Right cardiac atrium (tissue), 5 donors: ENCODE measurements at regions not wholly inside any gene's neighbourhood (a gene's known extent, or its start where the extent isn't known, plus 50 kb on each side); places are given as distances from the start of the nearest gene placed in this dataset.
"Not testable (repeated sequence)": the region's sequence is repeated elsewhere in the genome, so short reads cannot be mapped to it uniquely, and the experiment has no call there.

Experiments used
- ATAC-seq, 2 donors: fragments of 200-7000 bp; cut with Tn5 transposase; one replicate each; pipeline versions ENCODE4 v1.8.0 to v1.9.1; 2020; ENCODE audit warnings: moderate library complexity in 2 of 2, mild to moderate bottlenecking in 1 of 2
- DNase-seq, 3 donors: peaks; one replicate each; pipeline ENCODE4 v3.0.0-alpha.2; 2020
- H3K27ac ChIP-seq: one replicate; pipeline ENCODE4 v1.5.1; 2013; ENCODE audit warnings: mild to moderate bottlenecking, low read length, control low read depth, moderate library complexity
- H3K27me3 ChIP-seq: one replicate; pipeline ENCODE4 v1.6.1; 2013; ENCODE audit not compliant: control insufficient read depth, insufficient read depth
- H3K4me1 ChIP-seq: one replicate; pipeline ENCODE4 v1.6.1; 2013; ENCODE audit warnings: low read length; ENCODE audit not compliant: control insufficient read depth, insufficient read depth
- H3K4me3 ChIP-seq: one replicate; pipeline ENCODE4 v1.5.1; 2013; ENCODE audit warnings: low read length, control low read depth
- H3K9me3 ChIP-seq: one replicate; pipeline ENCODE4 v1.6.1; 2013; ENCODE audit warnings: low read length; ENCODE audit not compliant: control insufficient read depth
- WGBS: extraction: QIAGEN DNeasy Blood & Tissue Kit; methylation state at CpG from one replicate; pipeline ENCODE4 v1.1.7; 2013; 5-methylcytosine and 5-hydroxymethylcytosine counted together
- intact Hi-C, 4 donors: fragments of 100-400 bp; cut with DNase I; formaldehyde crosslinking; loops; one replicate each; pipeline versions ENCODE4 v1.11.0 to v1.14.0; 2022 to 2023
- donor health status: healthy with polysubstance abuse.
- donor health status: DM: no; HTN: yes; CAD: no.
- donor health status: DM: no; HTN: no; CAD: no.
- donor health status: DM: no; HTN: yes; CAD: no; lungs with severe emphysema.
- donor health status: DM: yes; HTN: yes; CAD: no.

GRCh38 chr12:125999628-126000027 is 934.4 kb downstream of the AACS start:
- intact Hi-C loops, result no loop called here
- WGBS, result 89% methylated on average over 7 of the region's 7 CpGs
- no peaks in the 10 kb centered on the region for H3K4me1 ChIP-seq
- H3K4me3 ChIP-seq, result no peak overlapping the region
- no peaks in the 10 kb centered on the region for H3K27me3 ChIP-seq
- DNase-seq (no peak), ATAC-seq (no peak)
- no peaks in the 10 kb centered on the region for H3K9me3 ChIP-seq
- H3K27ac ChIP-seq, result no peak overlapping the region

GRCh38 chr12:126019385-126019784 is 954.1 kb downstream of the AACS start:
- Histone ChIP-seq H3K4me3 (no peak overlapping the region), H3K27me3 (no peaks in the 10 kb centered on the region), H3K4me1 (no peaks in the 10 kb centered on the region), H3K27ac (no peak overlapping the region), H3K9me3 (peaks cover 4% of the 10 kb centered on the region)
- intact Hi-C loops, result no loop called here
- WGBS, result 74% methylated on average over 6 of the region's 6 CpGs
- DNase-seq (no peak), ATAC-seq (no peak)

- Histone ChIP-seq H3K9me3 (peaks cover 4% of the 10 kb centered on the region), H3K4me1 (no peaks in the 10 kb centered on the region), H3K27me3 (no peaks in the 10 kb centered on the region), H3K27ac (no peak overlapping the region), H3K4me3 (no peak overlapping the region)
- DNase-seq (no peak), ATAC-seq (no peak)
- 69% methylated on average over 2 of the region's 2 CpGs for WGBS
- intact Hi-C loops, result no loop called here
Measured at GRCh38 chr12:126021675-126022074, 956.4 kb downstream of the AACS start.

GRCh38 chr12:126027825-126028224 is 962.6 kb downstream of the AACS start:
- no peak for ATAC-seq
- no peak overlapping the region for H3K4me3 ChIP-seq
- intact Hi-C loops, result no loop called here
- no peaks in the 10 kb centered on the region for H3K27me3 ChIP-seq
- no peaks in the 10 kb centered on the region for H3K4me1 ChIP-seq
- no peak for DNase-seq
- H3K27ac ChIP-seq, result no peak overlapping the region
- 88% methylated on average over 2 of the region's 2 CpGs for WGBS
- no peaks in the 10 kb centered on the region for H3K9me3 ChIP-seq

- Histone ChIP-seq H3K27me3 (no peaks in the 10 kb centered on the region), H3K27ac (no peak overlapping the region), H3K9me3 (no peaks in the 10 kb centered on the region), H3K4me1 (no peaks in the 10 kb centered on the region), H3K4me3 (no peak overlapping the region)
- intact Hi-C loops, result no loop called here
- 75% methylated on average over 8 of the region's 8 CpGs for WGBS
- ATAC-seq, result no peak
- DNase-seq, result no peak
Measured at GRCh38 chr12:126030573-126030972, 965.3 kb downstream of the AACS start.

- intact Hi-C loops, result no loop called here
- H3K27ac ChIP-seq, result no peak overlapping the region
Measured at GRCh38 chr12:126033751-126034150, 968.5 kb downstream of the AACS start.

GRCh38 chr12:126036348-126036747 is 971.1 kb downstream of the AACS start:
- H3K4me1 ChIP-seq, result no peaks in the 10 kb centered on the region
- ATAC-seq (no peak), DNase-seq (no peak)
- H3K27me3 ChIP-seq, result no peaks in the 10 kb centered on the region
- H3K27ac ChIP-seq, result no peak overlapping the region
- H3K9me3 ChIP-seq, result no peaks in the 10 kb centered on the region
- H3K4me3 ChIP-seq, result no peak overlapping the region
- intact Hi-C loops, result no loop called here

More at GRCh38 chr12:126033751-126034150, 968.5 kb downstream of the AACS start:
- Histone ChIP-seq H3K27me3 (no peaks in the 10 kb centered on the region), H3K9me3 (no peaks in the 10 kb centered on the region), H3K4me3 (no peak overlapping the region), H3K4me1 (no peaks in the 10 kb centered on the region)
- WGBS, result 60% methylated on average over 3 of the region's 3 CpGs
- ATAC-seq (no peak), DNase-seq (no peak)

- H3K4me1 ChIP-seq, result no peaks in the 10 kb centered on the region
- H3K9me3 ChIP-seq, result no peaks in the 10 kb centered on the region
- intact Hi-C loops, result no loop called here
- H3K27me3 ChIP-seq, result no peaks in the 10 kb centered on the region
- H3K4me3 ChIP-seq, result no peak overlapping the region
- no peak for ATAC-seq
- no peak overlapping the region for H3K27ac ChIP-seq
- WGBS, result 50% methylated on average over 1 of the region's 1 CpG
- DNase-seq, result no peak
Measured at GRCh38 chr12:126038434-126038833, 973.2 kb downstream of the AACS start.

- DNase-seq (no peak), ATAC-seq (no peak)
- WGBS, result 74% methylated on average over 5 of the region's 5 CpGs
- Histone ChIP-seq H3K4me3 (no peak overlapping the region), H3K27ac (no peak overlapping the region), H3K4me1 (no peaks in the 10 kb centered on the region), H3K9me3 (no peaks in the 10 kb centered on the region), H3K27me3 (no peaks in the 10 kb centered on the region)
- intact Hi-C loops, result no loop called here
Measured at GRCh38 chr12:126040307-126040706, 975.1 kb downstream of the AACS start.

- H3K4me1 ChIP-seq, result no peaks in the 10 kb centered on the region
- intact Hi-C loops, result no loop called here
- H3K27me3 ChIP-seq, result no peaks in the 10 kb centered on the region
- DNase-seq, result no peak
- no peaks in the 10 kb centered on the region for H3K9me3 ChIP-seq
- WGBS, result 52% methylated on average over 5 of the region's 5 CpGs
- no peak for ATAC-seq
- H3K27ac ChIP-seq, result no peak overlapping the region
- no peak overlapping the region for H3K4me3 ChIP-seq
Measured at GRCh38 chr12:126042286-126042685, 977.1 kb downstream of the AACS start.

GRCh38 chr12:126049501-126049900 is 984.3 kb downstream of the AACS start:
- ATAC-seq, H3K4me1 ChIP-seq, H3K27ac ChIP-seq, DNase-seq, H3K27me3 ChIP-seq, intact Hi-C loops, H3K9me3 ChIP-seq, H3K4me3 ChIP-seq: not testable (repeated sequence)
- 48% methylated on average over 5 of the region's 5 CpGs for WGBS

GRCh38 chr12:126051611-126052107 is 986.4 kb downstream of the AACS start:
- DNase-seq (no peak), ATAC-seq (no peak)
- no peaks in the 10 kb centered on the region for H3K27me3 ChIP-seq
- H3K9me3 ChIP-seq, result no peaks in the 10 kb centered on the region
- WGBS, result 64% methylated on average over 6 of the region's 6 CpGs
- H3K4me3 ChIP-seq, result no peak overlapping the region
- H3K27ac ChIP-seq, result no peak overlapping the region
- intact Hi-C loops, result no loop called here
- no peaks in the 10 kb centered on the region for H3K4me1 ChIP-seq
